Stimulated activated CD4-positive, alpha-beta T cell treated with anti-CD3 and anti-CD28 coated beads, Interleukin-15, amount 100 ng/mL, for 1 hour (primary cell): ENCODE measurements at regions not wholly inside any gene's neighbourhood (a gene's known extent, or its start where the extent isn't known, plus 50 kb on each side); places are given as distances from the start of the nearest gene placed in this dataset.
"Not testable (repeated sequence)": the region's sequence is repeated elsewhere in the genome, so short reads cannot be mapped to it uniquely, and the experiment has no call there.

Experiments used
- DNase-seq, 2 donors: peaks; one replicate each; pipeline ENCODE4 v3.0.0-alpha.2; 2020; ENCODE audit warnings: low read depth in 1 of 2, low spot score in 1 of 2

GRCh38 chr13:44301639-44302015 is 72.0 kb upstream of the SERP2 start:
- no peak for DNase-seq

- no peak for DNase-seq
These were observed 71.4 kb upstream of the SERP2 start for GRCh38 chr13:44302233-44302632.

- DNase-seq, result no peak
These were observed 70.6 kb upstream of the SERP2 start for GRCh38 chr13:44302940-44303575.

- DNase-seq, result no peak
These were observed 69.8 kb upstream of the SERP2 start for GRCh38 chr13:44303681-44304432.

DNA sequence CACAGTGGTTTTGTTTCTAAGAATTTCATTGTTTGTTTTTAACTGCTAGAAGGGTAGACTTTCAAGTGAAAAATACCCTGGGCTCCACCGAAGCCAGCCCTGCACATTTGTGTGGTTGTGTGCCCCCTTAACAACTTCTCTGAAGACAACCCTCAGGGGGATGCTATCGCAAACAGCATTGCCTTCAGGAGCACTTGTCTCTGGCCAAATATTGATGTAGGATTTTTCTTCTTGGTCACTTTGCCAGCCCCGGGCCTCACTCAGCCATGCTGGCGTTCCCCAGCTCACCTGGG is 69.2 kb upstream of the SERP2 start:
- DNase-seq, result no peak

DNA sequence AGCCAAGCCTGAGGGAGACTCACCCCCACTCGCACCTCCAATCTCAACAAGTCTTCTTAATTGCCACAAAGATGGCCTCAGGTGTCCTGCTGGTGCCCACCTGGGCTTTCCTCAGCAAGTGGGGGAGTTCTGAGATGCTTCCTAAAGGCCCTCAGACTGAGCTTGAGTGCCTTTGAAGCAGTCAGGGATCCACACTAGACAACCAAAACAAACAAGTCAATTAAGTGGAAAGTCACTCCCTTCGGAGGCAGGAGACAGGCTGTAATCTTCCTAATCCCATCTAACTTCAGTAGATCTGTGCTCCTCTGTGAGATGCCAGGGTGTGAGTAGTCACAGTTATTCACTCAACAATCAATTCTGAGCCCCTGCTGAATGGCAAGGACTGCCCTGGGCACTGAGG is 68.3 kb upstream of the SERP2 start:
- no peak for DNase-seq

GRCh38 chr13:44305917-44306370 is 67.7 kb upstream of the SERP2 start:
- DNase-seq, result no peak

GRCh38 chr13:44306371-44307192 is 67.0 kb upstream of the SERP2 start:
- no peak for DNase-seq

- DNase-seq, result no peak
These were observed 66.4 kb upstream of the SERP2 start for GRCh38 chr13:44307255-44307654.

- no peak for DNase-seq
These were observed 65.8 kb upstream of the SERP2 start for GRCh38 chr13:44307844-44308243.

DNA sequence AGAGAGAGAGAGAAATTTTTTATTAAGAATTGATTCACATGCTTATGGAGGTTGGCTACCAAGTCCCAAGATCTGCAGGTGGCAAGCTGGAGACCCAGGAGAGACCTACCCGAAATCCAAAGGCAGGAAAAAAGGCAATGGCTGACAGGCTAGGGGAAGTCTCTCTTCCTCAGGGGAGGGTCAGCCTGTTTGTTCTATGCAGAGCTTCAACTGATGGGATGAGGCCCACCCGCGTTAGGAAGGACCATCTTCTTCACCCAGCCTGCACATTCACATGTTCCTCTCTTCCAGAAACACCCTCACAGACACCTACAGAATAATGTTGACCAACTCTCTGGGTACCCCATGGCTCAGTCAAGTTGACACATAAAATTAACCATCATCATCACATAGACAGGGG is 65.3 kb upstream of the SERP2 start:
- DNase-seq, result no peak

DNA sequence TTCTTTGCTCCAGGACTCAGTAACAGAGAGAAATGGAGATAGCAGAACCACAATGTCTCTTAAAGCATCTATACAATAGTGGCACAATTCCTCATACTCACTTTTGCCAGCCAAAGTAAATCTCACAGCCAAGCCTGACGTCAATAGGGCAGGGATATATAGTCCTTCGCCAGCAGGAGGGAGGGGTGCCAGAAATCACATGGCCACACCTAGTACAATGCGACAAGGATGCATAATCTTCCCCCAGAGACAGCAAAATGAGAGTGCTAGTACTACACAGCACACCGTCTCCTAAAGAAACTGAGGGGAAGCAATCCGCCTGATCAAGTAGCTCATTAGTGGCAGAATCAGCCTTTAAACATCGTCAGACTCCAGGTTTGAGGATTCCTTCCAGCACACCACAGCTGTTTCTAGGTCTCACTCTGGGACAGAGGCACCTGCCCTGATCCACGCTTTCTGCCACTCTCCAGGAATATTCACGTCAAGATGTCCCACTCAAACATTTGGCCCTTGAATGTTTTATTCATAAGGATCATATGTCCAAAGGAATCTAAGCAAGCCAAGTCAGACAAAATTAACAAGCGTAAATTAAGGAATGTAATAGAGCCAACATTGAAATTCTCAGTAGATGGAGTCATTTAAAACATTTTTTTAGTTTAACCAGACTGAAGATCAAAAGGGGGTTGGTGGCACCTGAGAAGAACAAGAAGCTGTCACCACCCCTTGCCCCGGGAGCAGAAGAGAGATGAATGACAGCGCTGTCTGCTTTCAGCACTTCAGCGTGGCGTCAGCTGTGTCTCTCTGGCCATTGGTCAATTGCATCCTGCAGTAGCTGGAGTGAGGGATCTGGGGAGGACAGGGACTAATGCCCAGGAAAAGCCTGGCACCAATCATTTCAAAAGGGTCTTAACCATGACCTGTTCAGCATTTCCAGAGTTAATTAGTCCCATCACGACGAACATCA is 63.5 kb upstream of the SERP2 start:
- no peak for DNase-seq

- no peak for DNase-seq
These were observed 62.4 kb upstream of the SERP2 start for GRCh38 chr13:44311011-44311780.

- no peak for DNase-seq
These were observed 61.5 kb upstream of the SERP2 start for GRCh38 chr13:44312131-44312530.

DNA sequence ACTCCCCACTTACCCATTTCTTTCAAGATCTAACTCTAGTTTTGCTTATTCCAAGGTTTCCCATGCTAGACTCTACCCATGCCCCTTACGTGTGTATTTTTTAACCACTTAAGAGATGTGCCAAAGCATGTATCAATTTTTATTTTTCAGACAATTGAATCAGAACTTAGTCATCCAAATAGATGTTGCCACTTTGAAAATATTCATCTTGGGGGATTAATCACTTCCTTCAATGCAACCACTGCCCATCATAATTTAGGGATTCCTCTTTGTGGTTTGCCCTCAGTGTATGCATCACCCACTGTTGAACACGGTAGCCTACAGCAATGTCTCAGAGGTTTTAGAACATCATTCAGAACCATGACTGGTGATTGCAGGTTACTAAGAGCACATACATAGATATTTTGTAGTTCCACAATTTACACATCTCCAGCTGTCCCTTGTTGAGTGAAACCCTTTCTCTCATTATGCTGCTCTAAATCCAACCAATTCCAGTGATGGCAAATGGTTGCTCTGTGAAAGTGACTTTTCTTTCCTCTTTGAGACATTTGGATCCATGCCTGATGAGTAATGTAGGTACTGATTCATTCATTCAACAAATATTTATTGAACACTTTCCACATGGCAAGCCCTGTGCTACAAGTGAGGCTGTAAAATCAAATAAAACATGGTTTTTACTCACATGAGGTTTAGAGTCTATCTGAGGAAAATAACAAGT is 60.6 kb upstream of the SERP2 start:
- DNase-seq, result no peak

DNA sequence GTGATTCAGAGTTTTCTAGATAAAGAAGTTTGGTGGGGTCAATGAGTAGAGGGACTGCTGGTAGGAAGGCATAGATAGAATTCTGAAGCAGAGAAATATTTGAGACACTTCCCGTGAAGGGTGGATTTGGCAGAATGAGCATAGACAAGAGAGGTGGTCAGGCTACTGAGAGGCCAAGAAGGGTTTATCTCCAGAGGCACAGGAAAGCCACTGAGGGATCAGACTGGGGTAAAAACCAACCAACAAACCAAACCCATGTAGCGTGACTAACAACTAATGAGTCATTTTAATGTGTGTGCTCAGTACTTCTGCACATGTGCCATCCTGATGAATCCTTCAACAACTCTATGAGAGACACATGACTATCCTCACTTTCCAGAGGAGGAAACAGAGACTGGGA is 60.0 kb upstream of the SERP2 start:
- DNase-seq, result no peak

DNA sequence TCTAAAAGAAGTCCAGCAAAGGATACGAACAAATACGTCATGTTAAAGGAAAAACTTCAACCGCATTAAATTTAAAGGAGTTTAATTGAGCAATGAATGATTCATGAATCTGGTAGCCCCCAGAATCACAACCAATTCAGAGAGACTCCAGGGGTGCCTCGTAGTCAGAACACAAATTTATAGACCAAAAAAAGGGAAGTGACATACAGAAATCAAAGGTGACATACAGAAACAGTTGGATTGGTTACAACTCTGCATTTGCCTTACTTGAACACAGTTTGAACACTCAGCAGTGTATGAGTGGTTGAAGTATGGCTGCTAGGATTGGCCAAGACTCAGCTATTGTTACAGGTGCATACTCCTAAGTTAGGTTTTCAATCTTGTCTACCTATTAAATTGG is 59.5 kb upstream of the SERP2 start:
- not testable (repeated sequence) for DNase-seq

- DNase-seq, result no peak
These were observed 55.9 kb upstream of the SERP2 start for GRCh38 chr13:44317752-44318151.

DNA sequence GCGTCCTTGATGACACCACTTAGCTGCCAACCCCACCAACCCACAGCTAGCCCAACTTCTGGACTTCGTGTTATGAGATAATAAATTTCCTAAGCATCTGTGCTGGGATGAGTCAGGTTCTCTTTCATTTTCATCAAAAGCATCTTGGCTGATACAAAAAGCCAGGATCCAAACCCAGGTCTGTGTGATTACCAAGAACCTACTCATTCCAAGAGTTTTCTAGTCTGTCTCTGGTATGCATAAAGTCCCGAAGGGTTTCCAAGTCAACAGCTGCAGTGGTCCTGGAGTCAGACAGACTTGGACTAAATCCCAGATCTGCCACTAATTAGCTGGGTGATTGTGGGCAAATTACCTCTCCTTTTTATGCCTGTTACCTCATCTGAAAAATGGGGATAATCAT is 55.5 kb upstream of the SERP2 start:
- no peak for DNase-seq

DNA sequence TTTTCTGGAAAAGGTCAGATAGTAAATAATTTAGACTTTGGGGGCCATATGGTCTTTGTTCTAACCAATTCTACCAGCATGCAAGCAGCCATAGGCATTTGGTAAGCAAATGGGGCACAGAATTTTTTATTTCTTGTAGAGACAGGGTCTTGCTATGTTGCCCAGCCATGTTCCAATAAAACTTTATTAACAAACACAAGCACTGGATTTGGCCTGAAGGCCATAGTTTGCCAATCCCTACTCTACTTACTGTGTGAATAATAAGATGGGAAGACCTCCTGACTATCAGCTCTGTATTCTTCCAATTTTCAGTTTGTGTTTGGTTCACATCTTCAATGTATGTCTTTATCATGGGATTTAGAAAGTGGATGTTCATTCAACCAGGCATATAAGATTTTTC is 53.0 kb upstream of the SERP2 start:
- DNase-seq, result no peak
